ENCODE measurements at regions not wholly inside any gene's neighbourhood (a gene's known extent, or its start where the extent isn't known, plus 50 kb on each side); places are given as distances from the start of the nearest gene placed in this dataset.
"Not testable (repeated sequence)": the region's sequence is repeated elsewhere in the genome, so short reads cannot be mapped to it uniquely, and the experiment has no call there.

DNA sequence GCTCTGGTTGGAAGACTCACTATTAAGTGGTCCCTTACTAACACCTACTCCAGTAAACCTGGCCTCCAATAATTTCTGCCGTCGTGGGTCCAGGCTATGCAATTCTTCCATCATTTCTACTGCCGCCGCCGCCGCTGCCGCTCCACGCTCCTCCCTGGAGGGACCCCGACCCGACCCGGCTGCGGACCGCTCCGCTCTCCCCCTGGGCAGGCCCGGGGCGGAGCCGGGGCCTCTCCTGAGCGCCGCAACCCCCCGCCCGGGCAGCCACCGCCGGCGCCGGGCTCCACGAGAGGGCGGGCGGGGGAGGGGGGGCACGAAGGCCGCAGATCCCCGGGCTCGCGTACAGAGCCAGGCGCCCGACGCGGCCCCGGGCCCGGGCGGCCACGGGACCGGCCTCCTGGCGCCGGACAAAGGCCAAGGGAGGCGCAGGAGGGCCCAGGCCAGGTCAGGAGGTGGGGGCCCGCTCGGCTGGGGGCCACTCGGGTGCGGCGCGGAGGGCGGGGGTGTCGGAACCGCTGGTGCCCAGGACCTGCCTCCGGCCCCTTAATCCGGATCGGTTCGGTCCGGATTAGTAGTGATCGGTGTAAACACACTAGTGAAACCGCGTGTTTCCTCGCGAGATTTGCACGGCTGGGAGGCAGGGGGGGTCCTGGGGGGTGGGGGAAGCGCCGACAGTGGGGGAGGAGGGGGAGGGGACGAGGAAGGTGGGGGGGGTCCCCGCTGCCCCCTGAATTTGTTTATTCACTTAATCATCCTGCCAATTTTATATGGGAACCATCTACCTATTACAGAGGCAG, 215.1 kb upstream of the CCL2 start:
- TF ChIP-seq, protein P1, sequence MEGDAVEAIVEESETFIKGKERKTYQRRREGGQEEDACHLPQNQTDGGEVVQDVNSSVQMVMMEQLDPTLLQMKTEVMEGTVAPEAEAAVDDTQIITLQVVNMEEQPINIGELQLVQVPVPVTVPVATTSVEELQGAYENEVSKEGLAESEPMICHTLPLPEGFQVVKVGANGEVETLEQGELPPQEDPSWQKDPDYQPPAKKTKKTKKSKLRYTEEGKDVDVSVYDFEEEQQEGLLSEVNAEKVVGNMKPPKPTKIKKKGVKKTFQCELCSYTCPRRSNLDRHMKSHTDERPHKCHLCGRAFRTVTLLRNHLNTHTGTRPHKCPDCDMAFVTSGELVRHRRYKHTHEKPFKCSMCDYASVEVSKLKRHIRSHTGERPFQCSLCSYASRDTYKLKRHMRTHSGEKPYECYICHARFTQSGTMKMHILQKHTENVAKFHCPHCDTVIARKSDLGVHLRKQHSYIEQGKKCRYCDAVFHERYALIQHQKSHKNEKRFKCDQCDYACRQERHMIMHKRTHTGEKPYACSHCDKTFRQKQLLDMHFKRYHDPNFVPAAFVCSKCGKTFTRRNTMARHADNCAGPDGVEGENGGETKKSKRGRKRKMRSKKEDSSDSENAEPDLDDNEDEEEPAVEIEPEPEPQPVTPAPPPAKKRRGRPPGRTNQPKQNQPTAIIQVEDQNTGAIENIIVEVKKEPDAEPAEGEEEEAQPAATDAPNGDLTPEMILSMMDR (conservative IDR thresholded peaks at IDR 0.05 in 1 of 2, IDR thresholded peaks at IDR 0.05 in 1 of 2; ENCODE audit: low read depth in 1 of 2, low read length in 2 of 2) = not testable (repeated sequence)
- not testable (repeated sequence) for TF ChIP-seq EZH2 (IDR thresholded peaks at IDR 0.05; ENCODE audit: low read length, missing control alignments)

Data from fibroblast of lung (primary cell).